HG02588 (cell line): ENCODE measurements at regions not wholly inside any gene's neighbourhood (a gene's known extent, or its start where the extent isn't known, plus 50 kb on each side); places are given as distances from the start of the nearest gene placed in this dataset.

Source experiments
- ATAC-seq: cut with Tn5 transposase; IDR thresholded peaks from one replicate; pipeline ENCODE4 v1.9.1; 2021; ENCODE audit warnings: mild to moderate bottlenecking, moderate library complexity; ENCODE audit not compliant: unreplicated experiment

DNA sequence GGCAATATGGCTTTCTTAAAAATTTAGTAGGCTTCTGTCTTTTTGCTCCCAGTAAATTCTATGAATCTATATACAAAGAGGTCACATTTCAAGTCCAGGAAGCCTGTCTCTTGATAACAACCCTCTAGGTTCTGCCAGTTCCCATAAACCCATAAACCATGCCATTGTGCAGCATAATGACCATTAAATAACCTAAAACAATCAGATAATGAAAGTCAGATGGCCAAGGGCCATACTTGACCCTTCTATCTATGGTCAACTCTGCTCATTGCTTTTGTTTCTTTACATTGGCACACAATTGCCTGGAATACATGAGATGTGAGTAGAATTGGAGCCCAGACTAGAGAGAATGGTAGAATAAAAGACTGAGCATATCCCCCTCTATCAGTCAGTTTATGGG is 305.4 kb upstream of the KIF2A start:
- no peak for ATAC-seq

DNA sequence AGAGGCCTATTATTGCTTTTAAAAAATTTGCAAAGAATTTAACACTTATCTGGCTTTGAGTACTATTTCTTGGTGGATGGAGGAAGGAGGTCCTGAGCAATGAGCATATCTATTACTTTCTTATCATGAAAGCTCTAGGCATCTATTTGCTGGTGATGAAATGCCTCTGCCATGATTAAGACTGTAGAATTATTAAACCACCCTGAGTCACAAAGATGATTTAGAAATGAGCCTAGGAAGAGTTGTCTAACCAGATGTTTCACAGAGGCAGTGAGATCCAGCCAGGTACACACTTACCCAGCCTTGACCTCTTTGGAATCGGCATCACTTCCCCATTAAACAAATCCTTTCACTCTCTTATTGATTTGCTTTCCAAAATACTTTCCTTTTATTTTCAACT is 304.4 kb upstream of the KIF2A start:
- no peak for ATAC-seq

- no peak for ATAC-seq
These were observed 303.6 kb upstream of the KIF2A start for GRCh38 chr5:62002436-62002835.

DNA sequence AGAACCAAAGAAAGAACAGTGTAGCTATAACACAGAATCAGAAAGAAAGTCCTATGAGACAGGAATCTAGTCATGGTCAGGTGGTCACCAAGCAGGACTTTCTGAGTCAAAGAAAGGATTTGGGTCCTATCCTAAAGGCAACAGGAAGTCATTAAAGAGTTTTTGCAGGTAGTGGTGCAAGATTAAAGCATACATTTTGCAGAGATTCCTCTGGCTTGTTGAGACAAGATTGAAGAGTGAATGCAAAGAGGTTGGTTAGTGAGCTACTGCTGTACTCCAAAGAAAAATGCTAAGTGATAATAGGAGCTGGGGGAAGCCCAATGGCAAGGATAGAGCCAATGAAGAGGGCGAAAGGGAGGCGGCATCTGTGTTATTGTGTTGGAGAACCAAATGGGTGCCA is 300.5 kb upstream of the KIF2A start:
- ATAC-seq, result no peak

GRCh38 chr5:62007457-62007856 is 298.5 kb upstream of the KIF2A start:
- ATAC-seq, result no peak

GRCh38 chr5:62011089-62011664 is 294.8 kb upstream of the KIF2A start:
- ATAC-seq, result no peak

DNA sequence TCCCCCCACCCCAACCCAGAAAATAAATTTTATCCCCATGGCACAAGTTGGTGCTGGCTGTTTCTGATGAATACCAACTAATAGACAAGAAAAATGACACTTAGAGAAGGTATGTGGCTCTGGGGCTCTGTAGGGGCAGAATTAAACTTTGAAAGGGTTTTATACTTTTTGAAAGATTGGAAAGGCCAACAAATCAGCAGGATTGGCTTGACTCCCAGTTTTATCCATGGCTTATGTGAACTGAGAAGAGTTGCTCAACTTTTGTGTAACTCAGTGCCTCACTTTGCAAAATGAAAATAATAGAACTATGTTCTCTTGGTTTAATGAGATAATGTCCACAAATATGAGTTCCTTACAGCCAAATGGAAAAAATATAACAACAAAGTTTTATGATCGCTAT is 288.9 kb upstream of the KIF2A start:
- ATAC-seq, result no peak

- no peak for ATAC-seq
These were observed 276.7 kb upstream of the KIF2A start for GRCh38 chr5:62029303-62029702.

GRCh38 chr5:62030326-62030725 is 275.7 kb upstream of the KIF2A start:
- no peak for ATAC-seq

DNA sequence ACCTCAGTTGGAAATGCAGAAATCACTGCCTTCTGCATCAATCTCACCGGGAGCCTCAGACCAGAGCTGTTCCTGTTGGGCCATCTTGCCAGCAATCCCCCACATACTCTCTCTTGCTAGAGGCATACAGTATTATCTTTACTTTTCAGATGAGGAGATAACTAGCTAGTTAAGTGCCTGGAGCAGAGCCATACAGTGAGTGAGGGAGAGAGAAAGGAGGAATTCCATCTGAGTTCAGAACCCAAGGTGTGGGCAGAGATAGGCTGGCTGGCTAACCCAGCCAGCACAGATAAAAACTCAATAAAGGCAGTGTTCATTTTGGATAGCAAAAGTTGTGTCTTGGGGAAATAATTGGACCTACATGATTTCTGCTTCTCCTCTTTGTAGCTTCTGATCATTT is 268.0 kb upstream of the KIF2A start:
- no peak for ATAC-seq

DNA sequence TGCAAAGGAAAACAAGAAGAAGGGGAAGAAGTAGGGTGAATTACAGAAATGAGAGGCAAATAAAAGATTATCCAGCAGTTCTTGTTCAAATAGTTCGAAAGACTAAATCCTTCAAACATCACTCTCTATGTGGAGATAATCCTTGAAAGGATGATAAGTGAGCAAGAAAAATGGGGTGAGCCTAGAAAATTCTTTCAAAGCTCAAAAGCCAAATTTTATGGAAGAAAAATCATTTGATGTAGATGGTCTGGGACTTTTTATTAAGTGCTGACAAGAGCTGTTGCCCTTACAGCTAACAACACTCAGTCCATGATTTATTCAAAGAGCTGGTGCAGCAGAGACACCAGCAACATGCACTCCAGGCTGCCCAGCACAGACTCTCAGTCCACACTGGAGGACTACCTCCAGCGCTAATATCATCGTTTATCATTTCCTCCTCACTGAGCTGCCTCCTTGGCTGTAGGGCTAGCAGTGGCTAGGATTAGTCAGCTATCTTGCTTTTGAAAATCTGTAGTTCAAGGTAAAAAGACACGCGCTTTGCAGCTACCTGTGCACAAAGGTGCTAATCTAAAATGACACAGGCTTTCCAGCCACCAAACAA is 264.8 kb upstream of the KIF2A start:
- ATAC-seq, result no peak

GRCh38 chr5:62042007-62042406 is 264.0 kb upstream of the KIF2A start:
- no peak for ATAC-seq

- no peak for ATAC-seq
These were observed 262.4 kb upstream of the KIF2A start for GRCh38 chr5:62043289-62044280.

DNA sequence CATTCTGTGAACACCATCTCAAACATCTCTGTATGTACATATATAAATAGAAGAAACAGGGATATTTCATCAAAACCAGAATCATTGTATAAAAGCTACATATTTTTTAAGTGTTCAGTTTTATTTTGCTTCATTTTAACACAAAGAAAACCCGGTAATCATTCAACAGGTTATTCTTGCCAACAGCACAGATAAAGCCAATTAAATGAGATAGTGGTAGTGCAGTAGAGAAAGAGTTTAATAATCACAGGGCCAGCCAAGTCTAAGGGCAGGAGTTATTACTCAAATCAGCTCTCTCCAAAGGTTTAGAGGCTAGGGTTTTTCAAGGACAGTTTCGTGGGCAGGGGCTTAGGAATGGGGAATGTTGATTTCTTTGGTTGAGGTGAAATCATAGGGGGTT is 261.0 kb upstream of the KIF2A start:
- no peak for ATAC-seq

DNA sequence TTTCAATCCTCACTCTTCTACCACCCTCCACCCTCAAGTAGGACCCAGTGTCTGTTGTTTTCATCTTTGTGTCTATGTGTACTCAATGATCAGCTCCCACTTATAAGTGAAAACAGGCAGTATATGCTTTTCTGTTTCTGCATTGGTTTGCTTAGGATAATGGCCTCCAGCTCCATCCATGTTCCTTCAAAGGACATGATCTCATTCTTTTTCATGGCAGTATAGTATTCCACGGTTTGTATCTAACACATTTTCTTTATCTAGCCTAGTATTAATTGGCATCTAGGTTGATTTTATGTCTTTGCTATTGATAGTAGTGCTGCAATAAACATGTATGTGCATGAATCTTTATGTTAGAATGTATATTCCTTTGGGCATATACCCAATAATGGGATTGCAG is 259.8 kb upstream of the KIF2A start:
- no peak for ATAC-seq

- ATAC-seq, result no peak
These were observed 254.3 kb upstream of the KIF2A start for GRCh38 chr5:62051747-62052146.

GRCh38 chr5:62059960-62060359 is 246.0 kb upstream of the KIF2A start:
- ATAC-seq, result no peak

- ATAC-seq, result no peak
These were observed 241.0 kb upstream of the KIF2A start for GRCh38 chr5:62065050-62065449.

DNA sequence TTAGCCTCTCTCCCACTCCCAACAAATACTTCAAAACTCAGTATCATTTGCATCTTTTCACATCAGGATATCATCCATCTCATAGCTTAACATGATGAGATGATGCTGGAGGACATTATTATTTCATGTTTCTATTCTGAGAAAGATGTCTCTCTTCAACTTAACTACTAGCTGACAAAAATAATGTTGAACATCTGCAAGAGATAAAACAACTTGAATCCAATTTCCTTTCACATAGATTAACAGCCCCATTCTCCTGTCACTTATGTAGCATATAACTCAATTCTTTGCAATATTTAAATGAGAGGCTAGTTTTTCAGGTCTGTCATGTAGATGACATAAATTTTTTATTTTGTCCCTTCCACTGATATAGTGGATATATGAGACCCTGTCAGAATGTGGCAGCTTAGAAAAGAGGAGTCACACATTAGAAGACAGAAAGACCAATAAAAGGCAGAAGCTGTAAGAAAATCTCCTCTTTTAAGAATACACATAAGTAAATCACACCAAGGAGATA is 239.2 kb upstream of the KIF2A start:
- no peak for ATAC-seq

DNA sequence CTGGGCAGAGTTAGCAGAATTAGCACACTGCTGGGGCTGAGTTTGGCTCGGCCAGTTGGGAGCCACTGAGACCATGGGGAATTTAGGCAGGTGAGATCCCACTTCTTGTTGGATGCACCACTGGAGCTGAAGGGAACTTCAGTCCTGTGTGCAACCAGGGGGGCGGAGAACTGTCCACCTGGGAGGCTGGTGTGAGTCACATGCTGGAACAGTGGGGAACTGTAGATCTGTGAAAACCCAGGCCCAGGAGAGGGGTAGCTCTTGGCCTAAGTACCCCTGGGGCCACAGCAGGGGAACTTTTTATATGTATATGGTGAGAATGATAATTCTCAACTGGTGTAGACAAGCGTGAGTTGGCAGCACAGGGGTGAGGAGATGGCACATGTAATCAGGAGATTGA is 237.5 kb upstream of the KIF2A start:
- no peak for ATAC-seq

DNA sequence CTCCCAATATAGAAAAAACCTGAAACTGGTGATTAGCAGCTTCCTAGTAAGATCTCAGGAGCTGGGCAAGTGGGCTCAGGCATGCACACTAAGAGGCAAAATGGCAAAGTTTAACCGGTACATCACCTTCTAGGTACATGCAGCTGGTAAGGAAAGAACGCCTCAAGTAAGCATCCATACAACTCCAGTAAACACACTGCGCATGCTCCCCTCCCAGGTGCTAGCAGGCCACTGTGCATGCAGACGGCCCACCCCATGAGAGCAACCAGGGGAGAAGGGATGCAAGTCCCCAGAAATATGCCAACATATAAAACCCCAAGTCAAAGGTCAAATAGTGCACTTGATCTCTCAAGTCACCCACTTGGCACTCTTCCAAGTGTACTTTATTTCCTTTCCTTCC is 228.6 kb upstream of the KIF2A start:
- ATAC-seq, result no peak
